Type B pancreatic cell (in vitro differentiated cells): ENCODE measurements at regions not wholly inside any gene's neighbourhood (a gene's known extent, or its start where the extent isn't known, plus 50 kb on each side); places are given as distances from the start of the nearest gene placed in this dataset.

Experiments
- DNase-seq: peaks from one replicate; pipeline ENCODE4 v3.0.0; 2021; ENCODE audit warnings: mixed read lengths; ENCODE audit not compliant: unreplicated experiment; ENCODE audit errors: extremely low spot score
- H3K27ac Mint-ChIP-seq: 2 replicates; pipeline ENCODE4 v1.8.0; 2021; ENCODE audit warnings: mild to moderate bottlenecking, mixed read lengths
- H3K27me3 Mint-ChIP-seq: 2 replicates; pipeline ENCODE4 v1.8.0; 2021; ENCODE audit warnings: mixed read lengths
- H3K36me3 Mint-ChIP-seq: 2 replicates; pipeline ENCODE4 v1.8.0; 2021; ENCODE audit warnings: mixed read lengths
- H3K4me1 Mint-ChIP-seq: one replicate; pipeline ENCODE4 v1.8.0; 2021; ENCODE audit warnings: mixed read lengths; ENCODE audit not compliant: unreplicated experiment
- H3K4me3 Mint-ChIP-seq: 2 replicates; pipeline ENCODE4 v1.8.0; 2021; ENCODE audit warnings: mild to moderate bottlenecking, mixed read lengths
- H3K9me3 Mint-ChIP-seq: 2 replicates; pipeline ENCODE4 v1.8.0; 2021; ENCODE audit warnings: mixed read lengths
- TF ChIP-seq, protein P1 (sequence below): fragments of 200-600 bp; sonication (generic); conservative IDR thresholded peaks from 2 replicates; pipeline ENCODE4 v1.5.0; 2021; ENCODE audit warnings: antibody characterized with exemption, mild to moderate bottlenecking

DNA sequence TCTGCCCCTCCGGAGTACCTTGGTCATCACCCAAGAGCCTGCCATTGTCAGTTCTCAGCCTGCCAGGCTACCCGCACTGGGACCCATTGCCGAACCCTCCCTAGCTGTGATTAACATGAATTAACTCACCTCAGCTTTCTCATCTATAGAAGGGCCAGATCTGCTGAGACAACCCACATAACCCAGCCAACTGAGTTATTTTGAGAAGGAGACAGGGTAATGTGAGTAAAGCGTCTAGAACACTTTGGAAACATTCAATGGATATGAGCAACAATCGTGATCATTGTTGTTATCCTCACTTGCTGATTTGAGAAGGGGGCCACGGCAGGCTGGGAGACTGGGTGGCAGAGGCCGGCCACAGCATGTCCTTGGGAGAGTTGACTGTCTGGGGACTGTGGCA is 196.8 kb downstream of the GLI2 start:
- no peaks in the 10 kb centered on the region for H3K9me3 Mint-ChIP-seq
- H3K4me3 Mint-ChIP-seq = peak overlapping the region; percentile 29
- no peak for DNase-seq
- peaks cover 22% of the 10 kb centered on the region for H3K27me3 Mint-ChIP-seq
- TF ChIP-seq, protein P1, sequence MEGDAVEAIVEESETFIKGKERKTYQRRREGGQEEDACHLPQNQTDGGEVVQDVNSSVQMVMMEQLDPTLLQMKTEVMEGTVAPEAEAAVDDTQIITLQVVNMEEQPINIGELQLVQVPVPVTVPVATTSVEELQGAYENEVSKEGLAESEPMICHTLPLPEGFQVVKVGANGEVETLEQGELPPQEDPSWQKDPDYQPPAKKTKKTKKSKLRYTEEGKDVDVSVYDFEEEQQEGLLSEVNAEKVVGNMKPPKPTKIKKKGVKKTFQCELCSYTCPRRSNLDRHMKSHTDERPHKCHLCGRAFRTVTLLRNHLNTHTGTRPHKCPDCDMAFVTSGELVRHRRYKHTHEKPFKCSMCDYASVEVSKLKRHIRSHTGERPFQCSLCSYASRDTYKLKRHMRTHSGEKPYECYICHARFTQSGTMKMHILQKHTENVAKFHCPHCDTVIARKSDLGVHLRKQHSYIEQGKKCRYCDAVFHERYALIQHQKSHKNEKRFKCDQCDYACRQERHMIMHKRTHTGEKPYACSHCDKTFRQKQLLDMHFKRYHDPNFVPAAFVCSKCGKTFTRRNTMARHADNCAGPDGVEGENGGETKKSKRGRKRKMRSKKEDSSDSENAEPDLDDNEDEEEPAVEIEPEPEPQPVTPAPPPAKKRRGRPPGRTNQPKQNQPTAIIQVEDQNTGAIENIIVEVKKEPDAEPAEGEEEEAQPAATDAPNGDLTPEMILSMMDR = no peak
- peak overlapping the region; percentile 27 for H3K27ac Mint-ChIP-seq
- H3K36me3 Mint-ChIP-seq = peaks cover 29% of the 10 kb centered on the region
- peaks cover 43% of the 10 kb centered on the region for H3K4me1 Mint-ChIP-seq

GRCh38 chr2:120932881-120933280 is 197.2 kb downstream of the GLI2 start:
- TF ChIP-seq, protein P1 = no peak
- no peak for DNase-seq
- peaks cover 29% of the 10 kb centered on the region for H3K36me3 Mint-ChIP-seq
- H3K4me1 Mint-ChIP-seq = peaks cover 46% of the 10 kb centered on the region
- H3K27me3 Mint-ChIP-seq = peaks cover 22% of the 10 kb centered on the region
- peak overlapping the region; percentile 27 for H3K27ac Mint-ChIP-seq
- H3K9me3 Mint-ChIP-seq = no peaks in the 10 kb centered on the region
- H3K4me3 Mint-ChIP-seq = peak overlapping the region; percentile 29

DNA sequence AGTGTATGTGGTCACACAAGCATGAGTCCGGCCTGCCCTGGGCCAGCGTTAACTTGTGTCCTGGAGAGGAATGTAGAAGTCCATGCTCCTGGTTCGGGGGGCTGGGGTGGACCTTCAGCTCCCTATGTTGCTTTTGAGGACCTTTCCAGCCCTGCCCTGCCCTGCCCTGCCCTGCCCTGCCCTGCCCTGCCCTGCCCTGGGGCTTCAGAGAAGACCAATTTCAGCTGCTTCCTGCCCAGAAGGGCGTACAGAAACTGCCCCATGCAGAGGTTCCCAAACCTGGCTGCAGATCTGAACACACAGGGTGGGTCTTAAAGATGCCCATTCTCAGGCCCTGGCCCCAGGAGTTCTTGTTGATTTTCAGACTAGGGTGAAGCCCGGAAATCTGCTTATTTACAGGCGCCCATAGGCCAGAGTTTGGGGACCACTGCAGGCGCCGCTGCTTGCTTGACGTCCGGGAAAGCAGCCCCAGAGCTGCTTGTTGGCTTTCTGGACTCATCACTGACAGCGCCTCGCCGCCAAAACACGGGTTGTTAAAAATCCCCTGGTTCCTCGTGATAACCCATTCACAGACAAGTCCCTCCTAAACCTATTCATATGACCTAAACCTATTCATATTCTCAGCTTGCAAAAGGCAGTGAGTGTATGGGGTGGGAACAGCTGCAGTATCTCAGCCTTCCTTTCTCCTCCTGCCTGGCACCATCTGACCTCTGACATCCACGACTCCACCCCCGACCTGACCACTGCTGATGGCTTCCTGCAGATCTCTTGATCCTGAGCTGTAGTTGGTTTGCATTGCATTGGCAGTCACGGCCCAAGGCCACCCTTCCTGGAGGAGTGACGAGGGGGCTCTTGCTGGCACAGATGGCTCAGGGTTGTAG is 198.3 kb downstream of the GLI2 start:
- Mint-ChIP-seq H3K4me3 (peak overlapping the region; percentile 7), H3K27me3 (peaks cover 14% of the 10 kb centered on the region), H3K9me3 (no peaks in the 10 kb centered on the region), H3K4me1 (peaks cover 55% of the 10 kb centered on the region), H3K36me3 (peaks cover 22% of the 10 kb centered on the region), H3K27ac (no peak overlapping the region)
- TF ChIP-seq, protein P1 = no peak
- no peak for DNase-seq

DNA sequence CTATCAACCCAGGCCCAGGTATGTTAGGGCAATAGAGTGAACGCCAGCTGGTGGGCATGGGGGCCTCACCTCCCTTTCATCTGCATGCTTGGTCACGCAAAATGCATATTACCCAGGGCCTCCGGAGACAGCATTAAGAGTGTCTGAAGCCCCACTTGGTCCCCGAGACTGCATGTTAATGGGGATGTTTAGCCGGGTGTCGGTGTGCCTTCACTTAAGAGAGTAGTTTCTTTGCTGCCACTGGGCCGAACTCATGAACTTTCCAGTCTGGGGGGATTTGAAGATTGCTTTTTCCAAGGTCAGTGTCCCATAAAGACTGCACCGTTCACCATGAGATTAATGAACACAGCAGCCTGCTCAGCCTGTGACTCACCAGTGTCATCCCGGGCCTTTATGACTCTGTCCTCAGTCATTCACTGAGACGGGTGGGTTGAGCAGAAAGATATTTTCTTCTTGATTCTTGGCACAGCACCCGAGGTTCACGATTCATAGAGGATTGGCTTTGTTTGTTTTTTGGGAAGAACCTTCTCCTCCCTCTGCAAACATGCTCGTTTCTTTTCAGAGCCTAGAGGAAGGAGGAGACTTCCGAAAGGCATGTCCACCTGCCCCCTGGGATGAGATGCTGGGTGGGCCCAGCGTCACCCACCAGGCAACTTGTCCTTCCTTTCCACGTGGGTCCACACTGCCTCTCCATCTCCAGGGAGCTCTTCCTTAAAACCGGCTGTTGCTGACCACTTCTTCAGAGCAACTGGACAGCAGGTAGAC is 199.1 kb downstream of the GLI2 start:
- peak overlapping the region; percentile 56 for H3K27ac Mint-ChIP-seq
- peaks cover 14% of the 10 kb centered on the region for H3K36me3 Mint-ChIP-seq
- peaks cover 13% of the 10 kb centered on the region for H3K27me3 Mint-ChIP-seq
- peaks cover 61% of the 10 kb centered on the region for H3K4me1 Mint-ChIP-seq
- H3K4me3 Mint-ChIP-seq = peak overlapping the region; percentile 43
- TF ChIP-seq, protein P1 = no peak
- no peaks in the 10 kb centered on the region for H3K9me3 Mint-ChIP-seq
- no peak for DNase-seq

DNA sequence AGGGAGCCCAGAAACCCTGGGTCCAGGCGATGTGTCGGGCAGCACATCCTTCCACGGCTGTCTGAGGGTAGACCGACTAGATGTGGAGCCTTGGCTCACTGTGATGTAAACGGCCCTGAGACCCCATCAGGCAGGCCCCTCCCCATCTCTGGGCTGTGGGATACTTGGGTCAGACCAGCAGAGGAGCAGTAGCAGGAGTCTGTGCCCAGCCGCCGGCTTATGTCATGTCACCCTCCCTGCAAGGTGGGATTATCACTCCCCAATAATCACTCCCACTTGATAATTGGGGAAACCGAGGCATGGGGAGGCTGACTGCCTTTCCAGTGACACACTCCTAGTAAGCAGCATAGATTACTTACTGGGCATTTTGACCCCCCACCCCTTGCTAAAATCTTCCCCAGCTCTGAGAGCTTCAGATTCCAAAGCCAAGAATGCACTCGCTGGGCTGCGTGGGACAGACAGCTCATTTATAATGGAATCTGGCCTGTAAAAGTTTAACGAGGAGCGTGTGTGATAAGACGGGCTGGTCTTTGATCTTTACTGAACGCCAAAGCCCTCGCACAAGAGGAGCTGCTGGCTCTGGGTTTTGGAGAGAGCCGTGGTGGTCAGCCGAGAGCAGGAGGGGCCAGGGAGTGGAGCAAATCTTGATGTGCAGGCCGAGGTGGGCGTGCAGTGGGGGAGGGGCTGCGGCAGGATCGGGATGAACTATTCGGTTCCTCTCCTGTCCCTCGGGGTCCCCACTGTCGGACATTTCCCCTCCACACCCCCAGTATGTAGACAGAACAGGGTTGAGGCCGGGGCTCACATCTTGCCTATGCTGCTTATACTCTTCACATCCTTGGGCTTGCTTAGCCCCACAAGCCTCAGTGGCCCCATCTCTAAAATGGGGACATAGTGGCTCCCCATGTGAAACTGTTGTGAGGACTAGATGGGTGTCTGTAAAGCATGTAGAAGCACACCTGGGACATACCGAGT is 200.0 kb downstream of the GLI2 start:
- DNase-seq = no peak
- TF ChIP-seq, protein P1 = no peak
- H3K4me3 Mint-ChIP-seq = peak overlapping the region; percentile 59
- peaks cover 13% of the 10 kb centered on the region for H3K27me3 Mint-ChIP-seq
- H3K27ac Mint-ChIP-seq = peak overlapping the region; percentile 56
- H3K36me3 Mint-ChIP-seq = peaks cover 14% of the 10 kb centered on the region
- no peaks in the 10 kb centered on the region for H3K9me3 Mint-ChIP-seq
- H3K4me1 Mint-ChIP-seq = peaks cover 65% of the 10 kb centered on the region
